ENCODE measurements at regions not wholly inside any gene's neighbourhood (a gene's known extent, or its start where the extent isn't known, plus 50 kb on each side); places are given as distances from the start of the nearest gene placed in this dataset.
A peak's percentile ranks its signal among the peaks of the same experiment; 100 is the strongest.
"Not testable (repeated sequence)": the region's sequence is repeated elsewhere in the genome, so short reads cannot be mapped to it uniquely, and the experiment has no call there.

DNA sequence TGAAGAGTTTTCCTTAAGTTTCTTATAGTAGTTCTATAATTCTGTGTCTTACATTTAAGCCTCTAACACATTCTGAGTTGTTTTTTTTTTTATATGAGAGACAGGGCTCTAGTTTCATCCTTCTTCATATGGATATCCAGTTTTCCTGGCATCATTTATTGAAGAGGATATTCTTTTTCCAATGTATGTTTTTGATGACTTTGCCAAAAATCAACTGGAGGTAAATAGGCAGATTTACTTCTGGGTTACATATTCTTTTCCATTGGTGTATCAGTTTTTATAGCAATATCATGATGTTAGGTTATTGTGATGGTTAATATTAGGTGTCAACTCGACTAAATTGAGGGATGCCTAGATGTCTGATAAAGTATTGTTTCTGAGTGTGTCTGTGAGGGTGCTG is 650.7 kb upstream of the GRID2 start:
- DNase-seq, result no peak

- no peak for DNase-seq
These were observed 622.7 kb upstream of the GRID2 start for GRCh38 chr4:91681091-91681490.

- no peak for DNase-seq
These were observed 622.2 kb upstream of the GRID2 start for GRCh38 chr4:91681544-91681943.

DNA sequence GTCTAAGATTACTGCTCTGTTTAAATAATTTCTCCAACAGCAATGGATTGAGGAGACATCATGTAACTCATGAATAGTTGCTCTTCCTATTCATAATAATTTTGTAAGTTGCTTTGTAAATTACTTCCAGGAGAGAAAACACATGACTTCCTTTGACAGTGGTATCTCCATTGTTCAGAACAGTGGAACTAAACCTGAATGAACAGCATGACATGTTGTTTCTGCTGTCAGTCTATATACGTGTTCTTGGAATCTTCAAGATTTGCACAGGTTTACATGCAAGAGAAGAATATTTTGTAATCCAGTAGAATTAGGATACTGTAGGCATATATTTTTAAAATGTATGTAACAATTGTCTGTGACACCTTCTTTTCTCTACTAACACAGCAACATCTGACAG is 618.8 kb upstream of the GRID2 start:
- no peak for DNase-seq

DNA sequence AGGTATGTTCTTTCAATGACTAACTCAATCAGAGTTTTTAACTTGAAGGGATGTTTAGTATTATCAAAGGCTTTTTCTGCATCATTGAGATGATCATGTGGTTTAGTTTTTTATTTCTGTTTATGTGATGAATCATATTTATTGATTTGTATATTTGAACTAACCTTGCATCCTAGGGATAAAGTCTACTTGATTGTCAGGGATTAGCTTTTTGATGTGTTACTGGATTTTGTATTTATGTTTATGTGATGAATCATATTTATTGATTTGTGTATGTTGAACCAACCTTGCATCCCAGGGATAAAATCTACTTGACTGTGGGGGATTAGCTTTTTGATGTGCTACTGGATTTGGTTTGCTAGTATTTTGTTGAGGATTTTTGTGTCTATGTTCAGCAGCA is 615.4 kb upstream of the GRID2 start:
- DNase-seq, result no peak

- not testable (repeated sequence) for DNase-seq
These were observed 604.1 kb upstream of the GRID2 start for GRCh38 chr4:91699691-91700090.

DNA sequence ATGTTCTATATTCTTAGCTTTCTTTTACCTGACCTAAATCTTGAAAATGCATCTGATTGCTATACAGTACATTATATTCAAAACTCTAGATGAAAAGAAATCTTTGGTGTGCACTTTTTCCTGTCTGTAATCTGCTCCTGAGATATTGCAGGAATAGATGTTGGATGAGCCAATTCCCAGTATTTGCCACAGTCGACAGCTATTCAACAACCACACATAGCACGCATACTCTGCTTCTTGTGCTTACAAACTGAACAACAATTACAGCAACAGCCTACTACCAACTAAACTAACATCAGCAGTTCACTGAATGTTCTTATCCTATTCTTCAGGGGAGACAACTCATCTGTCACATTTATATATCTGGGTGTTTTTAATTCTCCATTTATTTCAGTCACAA is 573.9 kb upstream of the GRID2 start:
- DNase-seq, result no peak

DNA sequence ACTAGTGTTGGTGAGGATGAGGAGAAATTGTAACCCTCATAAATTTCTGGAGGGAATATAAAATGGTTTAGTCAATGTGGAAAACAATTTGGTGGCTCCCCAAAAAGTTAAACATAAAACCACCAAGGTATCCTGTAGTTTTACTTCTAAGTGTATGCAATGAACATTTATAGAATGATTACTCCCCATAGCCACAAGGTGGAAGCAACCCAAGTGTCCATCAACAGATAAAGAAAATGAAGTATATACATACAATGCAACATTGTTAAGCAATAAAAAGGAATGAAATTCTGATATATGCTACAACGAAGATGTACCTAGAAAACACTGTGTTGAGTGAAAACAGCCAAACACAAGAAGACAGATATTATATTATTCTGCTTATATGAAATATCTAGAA is 569.1 kb upstream of the GRID2 start:
- peak; percentile 58 for DNase-seq

- DNase-seq, result not testable (repeated sequence)
These were observed 564.9 kb upstream of the GRID2 start for GRCh38 chr4:91738831-91739230.

DNA sequence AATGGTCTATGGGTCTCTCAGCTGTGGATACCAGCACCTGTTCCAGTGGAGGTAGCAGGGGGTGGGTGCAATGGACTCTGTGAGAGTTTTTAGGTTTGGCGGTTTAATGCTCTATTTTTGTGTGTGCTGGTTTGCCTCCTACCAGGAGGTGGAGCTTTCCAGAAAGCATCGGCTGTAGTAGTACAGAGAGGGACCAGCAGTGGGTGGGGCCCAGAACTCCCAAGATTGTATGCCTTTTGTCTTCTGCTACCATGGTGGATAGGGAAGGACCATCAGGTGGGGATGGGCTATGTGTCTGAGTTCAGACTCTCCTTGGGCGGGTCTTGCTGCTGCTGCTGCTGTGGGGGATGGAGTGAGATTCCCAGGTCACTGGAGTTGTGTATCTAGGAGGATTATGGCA is 557.2 kb upstream of the GRID2 start:
- DNase-seq, result peak; percentile 15

GRCh38 chr4:91751961-91752360 is 551.8 kb upstream of the GRID2 start:
- no peak for DNase-seq

- no peak for DNase-seq
These were observed 549.0 kb upstream of the GRID2 start for GRCh38 chr4:91754716-91755115.

- DNase-seq, result peak; percentile 4
These were observed 545.3 kb upstream of the GRID2 start for GRCh38 chr4:91758487-91758886.

DNA sequence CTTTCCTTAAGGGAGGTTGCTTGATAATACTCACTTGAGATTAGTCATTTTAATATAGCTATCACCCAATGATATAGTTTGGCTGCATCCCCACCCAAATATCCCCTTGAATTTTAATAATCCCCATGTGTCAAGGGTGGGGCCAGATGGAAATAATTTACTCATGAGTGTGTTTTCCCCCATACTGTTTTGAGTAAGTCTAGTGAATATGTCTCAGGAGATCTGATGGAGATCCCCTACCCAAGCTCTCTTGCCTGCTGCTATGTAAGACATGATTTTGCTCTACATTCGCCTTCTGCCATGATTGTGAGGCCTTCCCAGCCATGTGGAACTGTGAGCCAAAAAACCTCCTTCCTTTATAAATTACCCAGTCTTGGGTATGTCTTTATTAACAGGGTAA is 539.7 kb upstream of the GRID2 start:
- no peak for DNase-seq

- DNase-seq, result no peak
These were observed 533.9 kb upstream of the GRID2 start for GRCh38 chr4:91769912-91770311.

- DNase-seq, result peak; percentile 82
These were observed 512.1 kb upstream of the GRID2 start for GRCh38 chr4:91791631-91792030.

DNA sequence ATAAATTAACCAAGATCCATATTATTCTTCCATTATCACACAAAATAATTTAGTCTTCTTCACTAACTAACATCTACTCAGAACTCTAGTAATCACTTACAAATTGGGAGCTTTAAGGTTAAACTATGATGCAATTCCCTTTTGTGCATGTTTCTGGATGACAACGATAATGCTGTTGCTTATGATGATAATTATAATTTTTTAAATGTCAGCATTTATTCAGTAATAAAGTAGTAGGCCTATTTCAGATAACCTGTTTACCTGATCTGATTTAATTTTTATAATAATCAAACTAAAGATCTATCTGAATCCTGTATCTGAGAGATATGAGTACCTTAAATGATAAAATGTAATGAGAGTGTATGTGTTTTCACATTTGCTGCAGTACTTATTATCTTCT is 507.8 kb upstream of the GRID2 start:
- DNase-seq, result no peak

GRCh38 chr4:91812319-91812718 is 491.4 kb upstream of the GRID2 start:
- DNase-seq, result no peak

DNA sequence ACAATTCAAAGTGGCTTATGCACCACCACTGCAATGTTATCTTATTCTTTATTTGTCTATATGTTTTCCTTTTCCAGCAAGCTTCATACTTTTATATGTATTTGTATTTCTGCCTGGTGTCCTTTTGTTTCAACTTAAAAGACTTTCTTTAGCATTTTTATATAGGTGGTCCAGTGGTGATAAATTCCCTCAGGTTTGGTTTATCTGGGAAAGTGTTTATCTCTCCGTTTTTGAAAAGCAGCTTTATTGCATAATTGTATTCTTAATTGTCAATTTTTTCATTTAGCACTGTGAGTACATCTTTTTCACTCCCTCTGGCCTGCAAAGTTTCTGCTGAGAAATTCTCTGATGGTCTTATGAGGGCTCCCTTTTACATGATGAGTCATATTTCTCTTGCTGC is 479.0 kb upstream of the GRID2 start:
- peak; percentile 12 for DNase-seq

DNA sequence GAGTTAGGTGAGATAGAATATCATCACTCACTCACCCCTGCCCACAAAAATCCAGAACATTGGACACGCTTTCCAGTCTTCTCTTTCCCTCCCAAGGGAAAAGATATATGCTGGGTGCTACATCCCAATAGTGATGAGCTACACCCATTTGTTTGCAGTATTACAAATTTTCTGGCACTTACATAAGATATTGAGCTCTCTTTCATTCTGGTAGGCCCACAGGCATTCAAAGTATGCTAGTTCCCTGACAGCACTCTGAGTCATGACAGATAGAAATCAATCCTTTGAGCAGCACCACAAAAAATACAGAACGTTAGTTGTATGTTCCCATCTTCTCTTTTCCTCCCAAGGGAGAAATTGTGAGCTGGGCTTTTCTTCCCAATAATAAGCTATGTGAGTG is 477.6 kb upstream of the GRID2 start:
- no peak for DNase-seq

DNA sequence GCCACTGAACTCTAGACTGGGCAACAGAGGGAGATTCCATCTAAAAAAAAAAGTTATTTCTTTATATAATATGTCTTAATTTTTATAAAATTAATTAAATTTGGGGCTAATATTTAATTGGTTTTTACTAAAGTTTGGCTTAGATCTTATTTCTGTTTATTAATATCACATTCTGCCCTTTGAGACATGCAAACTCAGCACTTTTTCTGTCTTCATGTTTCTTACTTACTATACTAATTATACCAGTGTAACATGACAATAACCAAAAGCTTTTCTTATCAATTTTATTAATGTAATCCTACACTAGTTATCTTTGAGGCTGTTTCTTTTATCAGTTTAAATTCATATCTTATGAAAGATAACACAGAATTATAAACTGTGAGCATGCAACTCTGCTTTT is 475.9 kb upstream of the GRID2 start:
- DNase-seq, result no peak

- no peak for DNase-seq
These were observed 474.2 kb upstream of the GRID2 start for GRCh38 chr4:91829531-91829930.

- no peak for DNase-seq
These were observed 472.9 kb upstream of the GRID2 start for GRCh38 chr4:91830681-91831395.

GRCh38 chr4:91837608-91838029 is 466.1 kb upstream of the GRID2 start:
- DNase-seq, result no peak

DNA sequence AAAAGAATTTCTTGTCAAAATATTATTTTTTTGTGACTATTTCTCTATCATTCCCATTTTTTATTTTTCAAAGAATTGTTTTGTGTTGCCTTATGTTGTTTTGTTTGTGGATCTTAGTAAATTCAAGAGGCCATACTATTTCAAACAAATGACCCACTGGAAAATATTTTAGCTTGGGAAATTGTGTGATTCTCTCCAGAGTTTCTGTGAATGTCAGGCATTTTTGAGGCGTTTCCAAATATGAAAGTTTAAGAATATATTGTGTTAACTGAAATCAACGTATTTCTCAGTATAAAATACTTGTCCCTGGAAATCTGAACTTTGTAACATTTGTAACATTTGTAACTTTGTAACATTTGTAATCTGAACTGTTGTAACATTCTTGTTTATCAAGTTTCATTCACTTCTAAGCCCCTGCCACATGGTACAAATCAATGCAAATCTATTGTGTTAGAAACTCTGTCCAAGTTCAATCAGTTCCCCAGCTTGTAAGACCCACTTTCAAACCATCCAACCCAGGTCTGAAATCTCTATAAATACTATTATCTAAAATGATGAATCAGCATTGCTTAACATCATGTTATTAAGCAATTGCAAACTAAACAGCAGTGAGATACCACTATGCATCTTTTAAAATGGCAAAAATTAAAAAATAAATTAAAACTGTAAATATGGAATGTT is 465.4 kb upstream of the GRID2 start:
- DNase-seq, result no peak

Data from DMS53 (cell line).